Lung (tissue), 11 donors: ENCODE measurements at regions not wholly inside any gene's neighbourhood (a gene's known extent, or its start where the extent isn't known, plus 50 kb on each side); places are given as distances from the start of the nearest gene placed in this dataset.
A peak's percentile ranks its signal among the peaks of the same experiment; 100 is the strongest.

ENCODE experiments used
- ATAC-seq: fragments of 200-7000 bp; cut with Tn5 transposase; one replicate; pipeline ENCODE4 v1.9.1; 2020; ENCODE audit warnings: moderate number of reproducible peaks; ENCODE audit not compliant: insufficient read depth, low FRiP score
- DNase-seq, 3 donors: peaks; one replicate each; pipeline ENCODE4 v3.0.0-alpha.2; 2013 to 2017
- H3K27ac ChIP-seq, 2 donors: one replicate each; pipeline ENCODE4 v1.5.1; 2013; ENCODE audit warnings: mild to moderate bottlenecking in 2 of 2, moderate library complexity in 2 of 2, control low read depth in 1 of 2, inconsistent platforms in 1 of 2, low read depth in 1 of 2, low read length in 1 of 2
- H3K27me3 ChIP-seq, 3 donors: one replicate each; pipeline ENCODE4 v1.5.1; 2013; ENCODE audit warnings: low read length in 2 of 3; ENCODE audit not compliant: control insufficient read depth in 3 of 3, insufficient read depth in 3 of 3
- H3K36me3 ChIP-seq, 4 donors: one replicate each; pipeline ENCODE4 v1.5.1; 2013; ENCODE audit warnings: low read length in 4 of 4, mild to moderate bottlenecking in 1 of 4, moderate library complexity in 1 of 4; ENCODE audit not compliant: control insufficient read depth in 4 of 4, insufficient read depth in 4 of 4
- H3K4me1 ChIP-seq, 5 donors: one replicate each; pipeline ENCODE4 v1.5.1; 2013; ENCODE audit warnings: low read length in 5 of 5, mild to moderate bottlenecking in 2 of 5, moderate library complexity in 1 of 5; ENCODE audit not compliant: control insufficient read depth in 5 of 5, insufficient read depth in 5 of 5
- H3K4me3 ChIP-seq: one replicate; pipeline ENCODE4 v1.5.1; 2013; ENCODE audit warnings: mild to moderate bottlenecking, control low read depth, moderate library complexity
- H3K9ac ChIP-seq, 2 donors: one replicate each; pipeline ENCODE4 v1.5.1; 2013; ENCODE audit warnings: low read length in 2 of 2, control low read depth in 1 of 2; ENCODE audit not compliant: insufficient read depth in 1 of 2
- H3K9me3 ChIP-seq, 4 donors: one replicate each; pipeline ENCODE4 v1.5.1; 2013; ENCODE audit warnings: low read length in 3 of 4, mild to moderate bottlenecking in 1 of 4, moderate library complexity in 1 of 4; ENCODE audit not compliant: control insufficient read depth in 4 of 4, insufficient read depth in 3 of 4
- WGBS, 2 donors: extraction: QIAGEN DNeasy Blood & Tissue Kit; methylation state at CpG; one replicate each; pipeline ENCODE4 v1.1.7; 2013; 5-methylcytosine and 5-hydroxymethylcytosine counted together
- TF ChIP-seq, protein P1 (sequence below): IDR thresholded peaks from 2 replicates; pipeline ENCODE4 v1.5.1; 2012; ENCODE audit warnings: mild to moderate bottlenecking; ENCODE audit errors: control extremely low read depth, extremely low read depth
- donor health status: control.
- donor health status: control.
- donor health status: Bipolar disorder and iron deficiency.
- donor health status: healthy.
- donor health status: DM: yes; HTN: yes; CAD: no.

DNA sequence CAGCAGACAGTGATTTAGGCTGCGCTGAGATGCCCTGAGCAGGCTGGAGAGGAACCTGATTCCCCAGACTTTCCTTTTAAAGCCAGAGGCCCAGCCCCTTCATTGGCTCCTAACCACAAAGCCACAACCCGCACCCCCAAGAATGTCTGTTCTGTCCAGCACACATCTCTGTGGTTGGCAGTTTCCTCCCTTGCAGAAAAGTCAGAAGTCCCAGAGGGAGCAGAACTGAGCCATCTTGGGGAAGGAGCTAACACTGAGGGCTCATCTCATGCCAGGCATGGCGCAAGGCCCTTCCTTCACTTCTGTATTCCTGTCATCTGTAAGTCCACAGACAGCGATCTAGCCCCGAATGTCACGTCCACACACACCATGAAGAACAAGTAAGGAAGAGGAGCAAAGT, 97.1 kb upstream of the SYT13 start:
- ATAC-seq (no peak), DNase-seq (peak in 1 of 3 donors; percentile 34)
- 21 to 38% methylated on average over 6 of the region's 6 CpGs for WGBS, 2 donors
- no peak overlapping the region for H3K9ac ChIP-seq
- no peaks in the 10 kb centered on the region for H3K27me3 ChIP-seq
- TF ChIP-seq, protein P1, sequence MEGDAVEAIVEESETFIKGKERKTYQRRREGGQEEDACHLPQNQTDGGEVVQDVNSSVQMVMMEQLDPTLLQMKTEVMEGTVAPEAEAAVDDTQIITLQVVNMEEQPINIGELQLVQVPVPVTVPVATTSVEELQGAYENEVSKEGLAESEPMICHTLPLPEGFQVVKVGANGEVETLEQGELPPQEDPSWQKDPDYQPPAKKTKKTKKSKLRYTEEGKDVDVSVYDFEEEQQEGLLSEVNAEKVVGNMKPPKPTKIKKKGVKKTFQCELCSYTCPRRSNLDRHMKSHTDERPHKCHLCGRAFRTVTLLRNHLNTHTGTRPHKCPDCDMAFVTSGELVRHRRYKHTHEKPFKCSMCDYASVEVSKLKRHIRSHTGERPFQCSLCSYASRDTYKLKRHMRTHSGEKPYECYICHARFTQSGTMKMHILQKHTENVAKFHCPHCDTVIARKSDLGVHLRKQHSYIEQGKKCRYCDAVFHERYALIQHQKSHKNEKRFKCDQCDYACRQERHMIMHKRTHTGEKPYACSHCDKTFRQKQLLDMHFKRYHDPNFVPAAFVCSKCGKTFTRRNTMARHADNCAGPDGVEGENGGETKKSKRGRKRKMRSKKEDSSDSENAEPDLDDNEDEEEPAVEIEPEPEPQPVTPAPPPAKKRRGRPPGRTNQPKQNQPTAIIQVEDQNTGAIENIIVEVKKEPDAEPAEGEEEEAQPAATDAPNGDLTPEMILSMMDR = no peak
- H3K4me1 ChIP-seq = peaks cover 0 to 8% (median 7%) of the 10 kb centered on the region in 5 donors
- H3K9me3 ChIP-seq = no peaks in the 10 kb centered on the region
- no peak overlapping the region for H3K27ac ChIP-seq
- H3K36me3 ChIP-seq = no peaks in the 10 kb centered on the region
- no peak overlapping the region for H3K4me3 ChIP-seq

DNA sequence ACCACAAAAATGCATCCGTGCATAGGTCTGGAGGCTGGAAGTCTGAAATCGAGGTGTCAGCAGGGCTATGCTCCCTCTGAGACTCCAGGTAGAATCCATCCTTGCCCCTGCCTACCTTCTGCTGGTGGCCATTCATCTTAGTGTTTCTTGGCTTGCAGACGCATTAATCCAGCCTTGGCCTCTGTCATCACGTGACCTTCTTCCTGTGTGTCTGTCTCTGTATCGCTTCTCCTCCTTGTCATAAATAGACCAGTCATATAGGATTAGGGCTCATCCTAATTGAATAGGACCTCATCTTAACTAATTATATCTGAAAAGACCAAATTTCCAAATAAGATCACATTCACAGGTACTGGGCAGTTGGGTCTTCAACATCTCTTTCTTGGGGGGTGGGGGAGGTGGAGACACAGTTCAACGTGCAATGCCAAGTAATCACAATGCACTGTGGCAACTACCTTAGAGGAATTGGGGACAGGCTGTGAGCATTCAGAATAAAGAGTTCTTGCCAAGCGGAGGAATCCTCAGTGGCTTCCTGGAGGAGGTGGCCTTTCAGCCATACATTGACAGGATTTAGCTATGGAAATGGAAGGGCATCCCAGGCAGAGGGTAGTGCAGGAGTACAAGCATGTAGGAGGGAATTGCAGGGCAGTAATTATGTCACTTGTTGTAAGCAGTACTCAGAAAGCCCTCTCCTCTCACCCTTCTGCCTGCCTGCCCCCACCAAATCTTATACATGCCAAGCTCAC, 96.2 kb upstream of the SYT13 start:
- H3K9me3 ChIP-seq = no peaks in the 10 kb centered on the region
- no peak overlapping the region for H3K27ac ChIP-seq
- no peaks in the 10 kb centered on the region for H3K36me3 ChIP-seq
- no peak for DNase-seq
- H3K27me3 ChIP-seq = no peaks in the 10 kb centered on the region
- no peak overlapping the region for H3K9ac ChIP-seq
- TF ChIP-seq, protein P1 = no peak
- WGBS, 2 donors = 64 to 66% methylated on average over 7 of the region's 7 CpGs
- no peak for ATAC-seq
- H3K4me3 ChIP-seq = no peak overlapping the region
- H3K4me1 ChIP-seq = peaks cover 0 to 8% (median 7%) of the 10 kb centered on the region in 5 donors

DNA sequence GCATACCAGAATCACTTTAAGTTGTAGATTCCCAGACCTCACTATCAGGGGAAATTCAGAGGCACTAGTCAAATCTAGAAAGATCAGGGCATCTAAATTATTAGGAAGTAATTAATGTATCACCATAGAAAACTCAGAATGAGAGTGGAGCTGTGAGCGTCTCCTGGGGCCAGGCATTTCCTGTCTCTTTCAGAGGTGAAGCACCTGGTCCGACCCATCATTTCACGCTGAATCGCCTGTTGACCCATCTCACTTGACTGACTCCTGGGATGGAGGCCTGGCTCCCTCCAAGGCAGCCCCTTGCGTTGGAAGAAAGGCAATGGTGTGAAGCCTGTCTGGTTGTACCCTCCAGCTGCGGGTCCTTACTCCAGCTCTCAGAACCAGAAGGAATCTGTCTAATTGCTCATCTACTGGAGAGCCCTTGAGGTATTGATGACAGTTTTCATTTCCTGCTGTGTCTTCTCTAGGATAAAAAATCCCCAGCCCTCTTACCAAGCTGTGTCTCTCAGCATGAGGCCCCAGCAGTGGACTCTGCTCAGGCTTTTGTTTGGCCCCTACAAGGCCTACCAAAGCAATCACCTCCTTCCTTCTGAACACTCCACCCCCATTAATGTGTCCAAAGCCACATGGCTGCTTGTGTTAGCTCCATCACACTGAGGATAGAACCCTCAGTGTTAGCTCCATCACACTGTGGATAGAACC, 93.2 kb upstream of the SYT13 start:
- DNase-seq (peak in 1 of 3 donors; percentile 6), ATAC-seq (no peak)
- Histone ChIP-seq H3K4me3 (no peak overlapping the region), H3K4me1 (peaks cover 0 to 8% (median 7%) of the 10 kb centered on the region in 5 donors), H3K27ac (no peak overlapping the region), H3K9ac (no peak overlapping the region), H3K27me3 (no peaks in the 10 kb centered on the region), H3K9me3 (no peaks in the 10 kb centered on the region), H3K36me3 (no peaks in the 10 kb centered on the region)
- 90 to 92% methylated on average over 6 of the region's 6 CpGs for WGBS, 2 donors
- TF ChIP-seq, protein P1 = no peak
